ENCODE measurements at regions not wholly inside any gene's neighbourhood (a gene's known extent, or its start where the extent isn't known, plus 50 kb on each side); places are given as distances from the start of the nearest gene placed in this dataset.

GRCh38 chr2:6213056-6213780 is 521.0 kb downstream of the SOX11 start:
- no peak for DNase-seq

- no peak for DNase-seq
Observed at GRCh38 chr2:6214471-6214870, 522.3 kb downstream of the SOX11 start.

DNA sequence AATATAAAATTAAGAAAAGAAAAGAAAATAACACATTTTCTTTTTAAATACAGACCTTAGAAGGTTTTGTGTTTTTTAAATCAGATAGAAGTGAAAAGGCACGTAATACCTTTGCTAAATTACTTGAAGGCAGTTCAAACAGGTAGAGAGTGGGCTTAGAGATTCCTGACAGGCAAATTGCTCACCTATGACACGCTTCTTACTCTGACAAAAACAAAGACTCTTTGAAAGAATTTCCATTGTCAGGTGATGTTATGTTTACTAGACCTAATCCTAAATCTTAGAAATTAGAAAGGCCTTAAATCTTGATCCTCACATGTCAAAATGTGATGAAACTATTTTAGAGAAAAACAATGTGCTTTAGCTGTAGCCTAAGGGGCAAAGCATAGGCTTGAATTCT is 522.9 kb downstream of the SOX11 start:
- DNase-seq = no peak

GRCh38 chr2:6216234-6216633 is 524.0 kb downstream of the SOX11 start:
- DNase-seq = no peak

DNA sequence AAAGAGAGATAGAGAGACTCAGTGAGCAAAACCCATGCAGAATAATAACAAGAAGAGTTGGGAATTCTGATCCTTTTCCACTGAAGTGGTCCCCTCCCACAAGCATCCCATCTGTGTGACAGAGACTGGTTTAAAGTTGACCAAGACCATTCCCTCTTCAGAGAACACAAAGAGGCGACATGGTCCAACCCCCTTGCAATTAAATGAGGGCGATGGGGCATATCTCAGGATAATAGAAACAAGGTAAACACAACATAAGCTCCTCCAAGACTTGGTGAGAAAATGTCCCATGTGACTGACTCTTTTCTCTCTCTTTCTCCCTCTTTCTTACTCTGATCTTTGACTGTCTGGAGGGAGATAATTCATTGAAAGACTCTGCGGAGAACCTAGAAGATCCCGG is 526.7 kb downstream of the SOX11 start:
- no peak for DNase-seq

DNA sequence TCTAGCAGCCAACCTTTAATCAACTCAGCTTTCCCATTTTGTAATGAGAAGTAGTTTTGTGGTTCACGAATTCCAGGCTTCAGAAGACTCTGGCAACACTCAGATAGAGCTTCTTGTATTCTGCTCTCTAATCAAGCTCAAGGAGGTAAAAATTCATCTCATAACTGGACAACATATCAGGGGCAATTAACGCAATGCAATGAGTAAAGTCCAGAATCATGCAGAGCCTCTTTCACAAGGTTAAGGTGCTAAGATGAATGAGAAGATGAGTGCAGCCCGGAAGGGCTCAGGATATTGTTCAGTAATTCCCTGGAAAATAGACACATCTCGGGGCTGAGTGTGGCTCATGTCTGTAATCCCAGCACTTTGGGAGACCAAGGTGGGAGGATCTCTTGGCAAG is 527.7 kb downstream of the SOX11 start:
- no peak for DNase-seq

GRCh38 chr2:6222296-6222695 is 530.1 kb downstream of the SOX11 start:
- no peak for DNase-seq

GRCh38 chr2:6224267-6224666 is 532.1 kb downstream of the SOX11 start:
- DNase-seq = no peak

- DNase-seq = no peak
Observed at GRCh38 chr2:6228251-6228650, 536.1 kb downstream of the SOX11 start.

- DNase-seq = no peak
Observed at GRCh38 chr2:6231166-6231565, 539.0 kb downstream of the SOX11 start.

GRCh38 chr2:6233993-6234392 is 541.8 kb downstream of the SOX11 start:
- DNase-seq = no peak

DNA sequence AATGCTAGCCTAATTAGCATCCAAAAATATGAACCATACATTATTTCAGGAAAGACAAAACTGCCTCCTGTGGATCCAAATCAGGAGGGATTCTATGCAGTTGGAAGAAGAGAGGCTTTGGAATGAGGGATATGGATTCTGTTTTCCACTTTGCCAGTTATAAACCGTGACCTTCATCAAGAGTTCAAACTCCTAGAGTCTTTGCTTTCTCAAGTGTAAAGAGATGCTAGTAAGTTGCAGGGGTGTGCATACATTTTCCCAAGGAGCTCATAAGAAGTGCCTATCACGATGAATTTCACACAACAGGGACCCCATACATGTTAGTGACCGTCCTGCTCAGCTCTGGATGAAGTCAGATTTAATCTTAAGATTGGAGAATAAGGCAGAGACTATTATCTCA is 542.5 kb downstream of the SOX11 start:
- no peak for DNase-seq

DNA sequence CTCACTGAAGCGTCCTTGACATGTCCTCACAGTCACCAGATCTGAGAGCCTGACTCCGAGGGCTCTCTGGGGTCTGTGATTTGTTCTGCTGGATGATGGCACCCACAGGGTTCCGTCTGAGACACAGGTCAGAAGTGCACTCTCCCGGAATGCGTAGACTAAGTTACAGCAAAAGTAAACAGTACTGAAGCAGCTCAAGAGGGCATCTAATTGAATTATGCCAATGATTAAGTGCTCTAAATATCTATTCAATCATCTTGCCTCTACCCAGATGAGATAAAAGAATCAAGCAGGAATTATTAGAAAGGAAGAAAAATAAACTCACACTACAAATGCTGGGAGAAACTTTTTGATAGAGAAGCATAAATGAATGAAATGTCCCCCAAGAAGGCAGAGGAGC is 544.1 kb downstream of the SOX11 start:
- DNase-seq = no peak

GRCh38 chr2:6237039-6237660 is 545.0 kb downstream of the SOX11 start:
- no peak for DNase-seq

GRCh38 chr2:6249557-6249956 is 557.4 kb downstream of the SOX11 start:
- DNase-seq = no peak

DNA sequence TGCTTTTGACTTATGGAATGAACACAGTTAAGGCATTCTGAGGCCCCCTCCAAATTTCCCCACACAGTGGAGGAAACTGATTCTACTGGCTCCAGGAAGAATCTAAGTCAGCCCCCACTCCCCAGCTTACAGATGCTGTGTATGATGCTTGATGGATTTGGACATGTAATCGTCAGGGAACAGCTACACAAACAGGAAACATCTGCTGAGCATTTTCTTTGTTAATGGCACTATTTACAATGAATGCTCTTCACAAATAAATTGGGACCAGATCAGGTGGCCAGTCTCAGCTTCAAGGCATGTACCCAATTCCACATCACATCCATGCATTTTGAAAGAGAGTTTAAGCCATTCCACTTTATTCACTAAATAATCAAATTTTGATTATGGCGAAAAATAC is 562.3 kb downstream of the SOX11 start:
- DNase-seq = no peak

GRCh38 chr2:6264198-6264597 is 572.0 kb downstream of the SOX11 start:
- DNase-seq = no peak

GRCh38 chr2:6281524-6281923 is 584.2 kb downstream of the CMPK2 start:
- no peak for DNase-seq

- no peak for DNase-seq
Observed at GRCh38 chr2:6283259-6283658, 582.4 kb downstream of the CMPK2 start.

DNA sequence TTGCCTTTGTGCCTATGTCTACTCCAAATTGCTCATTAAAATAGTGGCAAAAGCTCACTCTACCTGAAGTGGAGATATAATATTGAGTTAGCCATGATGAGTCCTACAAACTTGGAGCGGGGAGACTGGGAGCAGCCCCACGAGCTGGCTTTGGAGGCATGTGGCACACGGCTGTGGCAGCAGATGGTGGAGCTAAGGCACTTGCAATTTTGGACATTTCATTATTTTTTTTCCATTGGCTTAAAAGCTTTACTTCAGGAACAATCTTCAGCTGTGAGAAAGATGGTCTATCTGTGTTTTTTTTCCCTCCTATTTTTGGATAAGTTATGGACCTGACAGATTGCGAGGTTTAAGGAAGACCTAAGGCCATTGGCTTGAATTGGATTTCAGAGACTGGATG is 578.3 kb downstream of the CMPK2 start:
- DNase-seq = no peak

GRCh38 chr2:6288791-6289190 is 576.9 kb downstream of the CMPK2 start:
- DNase-seq = no peak

DNA sequence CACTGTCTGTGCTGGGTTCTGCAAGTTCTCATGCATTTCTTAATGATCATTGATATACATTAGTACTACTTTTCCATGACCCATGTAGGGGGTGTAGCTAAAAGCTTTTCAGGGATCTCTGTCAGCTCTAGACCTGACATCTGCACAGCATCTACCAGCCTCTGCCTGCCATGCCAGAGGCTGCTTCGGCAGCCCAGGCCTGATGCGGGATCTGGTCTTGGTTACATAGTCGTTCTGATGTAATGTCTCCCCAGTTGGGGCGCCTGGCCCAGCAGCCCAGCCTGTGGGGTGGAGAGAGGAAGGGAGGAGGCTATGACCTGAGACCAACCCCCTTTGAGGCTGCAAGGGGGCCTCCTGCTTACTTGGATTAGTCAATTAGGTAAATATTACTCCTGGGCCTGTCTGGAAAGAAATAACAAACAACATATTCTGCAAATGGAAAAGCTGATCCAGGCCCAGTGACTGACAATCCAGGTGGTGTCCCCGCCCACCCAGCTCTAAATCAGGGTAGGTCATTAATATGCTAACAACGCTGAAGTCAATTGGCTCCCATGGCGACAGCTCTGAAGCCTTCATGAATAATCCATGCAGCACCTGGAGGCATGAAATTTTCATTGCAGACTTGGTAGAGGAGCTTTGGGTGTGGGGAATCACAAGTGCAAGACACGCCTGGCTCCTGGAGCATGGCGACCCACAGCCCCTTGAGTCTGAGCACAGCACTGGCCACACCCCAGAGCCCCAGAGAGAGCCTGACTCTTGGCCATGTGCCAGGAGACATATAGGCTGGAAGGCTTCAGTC is 575.3 kb downstream of the CMPK2 start:
- DNase-seq = no peak

- no peak for DNase-seq
Observed at GRCh38 chr2:6294791-6295190, 570.9 kb downstream of the CMPK2 start.

GRCh38 chr2:6297238-6297637 is 568.5 kb downstream of the CMPK2 start:
- no peak for DNase-seq
